ENCODE measurements at regions not wholly inside any gene's neighbourhood (a gene's known extent, or its start where the extent isn't known, plus 50 kb on each side); places are given as distances from the start of the nearest gene placed in this dataset.

GRCh38 chr11:96815236-96815635 lies 425.4 kb downstream of the JRKL start:
- no peak for TF ChIP-seq PAX5 (IDR thresholded peaks at IDR 0.05; ENCODE audit: insufficient read depth, low read length, severe bottlenecking)
- TF ChIP-seq POLR2AphosphoS5 (IDR thresholded peaks at IDR 0.05; ENCODE audit: low read depth, low read length) = no peak
- TF ChIP-seq TAF1 (IDR thresholded peaks at IDR 0.05; ENCODE audit: low read depth, low read length) = no peak
- TF ChIP-seq POLR2A (IDR thresholded peaks at IDR 0.05; ENCODE audit: low read depth, low read length) = no peak
- no peak for TF ChIP-seq POU2F2 (IDR thresholded peaks at IDR 0.05; ENCODE audit: low read depth, low read length)

All from GM12891 (cell line).